ENCODE measurements at regions not wholly inside any gene's neighbourhood (a gene's known extent, or its start where the extent isn't known, plus 50 kb on each side); places are given as distances from the start of the nearest gene placed in this dataset.

- no peak for TF ChIP-seq CTCF (IDR thresholded peaks at IDR 0.05; ENCODE audit: borderline replicate concordance, extremely low read depth, low read length, poor library complexity, severe bottlenecking)
- no peak for TF ChIP-seq EZH2 (IDR thresholded peaks at IDR 0.05; ENCODE audit: borderline replicate concordance, low read depth, low read length, severe bottlenecking)
Measured at GRCh38 chr14:101451166-101451565, 110.1 kb upstream of the DIO3 start.
